Fibroblast of gingiva (primary cell): ENCODE measurements at regions not wholly inside any gene's neighbourhood (a gene's known extent, or its start where the extent isn't known, plus 50 kb on each side); places are given as distances from the start of the nearest gene placed in this dataset.
A peak's percentile ranks its signal among the peaks of the same experiment; 100 is the strongest.

Experiments used
- DNase-seq: peaks from one replicate; pipeline ENCODE4 v3.0.0-alpha.2; 2011; ENCODE audit warnings: low read depth

- peak; percentile 24 for DNase-seq
These were observed 545.6 kb downstream of the PKHD1 start for GRCh38 chr6:51541847-51542246.

GRCh38 chr6:51542475-51542874 lies 544.9 kb downstream of the PKHD1 start:
- DNase-seq = no peak

- no peak for DNase-seq
These were observed 537.2 kb downstream of the PKHD1 start for GRCh38 chr6:51550243-51550642.

- DNase-seq = no peak
These were observed 535.0 kb downstream of the PKHD1 start for GRCh38 chr6:51552435-51552834.

- DNase-seq = no peak
These were observed 534.0 kb downstream of the PKHD1 start for GRCh38 chr6:51553246-51554015.

- no peak for DNase-seq
These were observed 533.4 kb downstream of the PKHD1 start for GRCh38 chr6:51554029-51554428.

- no peak for DNase-seq
These were observed 528.4 kb downstream of the PKHD1 start for GRCh38 chr6:51559059-51559458.

GRCh38 chr6:51562198-51562597 lies 525.2 kb downstream of the PKHD1 start:
- no peak for DNase-seq
